ENCODE measurements at regions not wholly inside any gene's neighbourhood (a gene's known extent, or its start where the extent isn't known, plus 50 kb on each side); places are given as distances from the start of the nearest gene placed in this dataset.

GRCh38 chr22:48171271-48171691, 1408.8 kb downstream of the TBC1D22A start:
- no peak for TF ChIP-seq PATZ1 (CRISPR knock-in tag; IDR thresholded peaks at IDR 0.05; ENCODE audit: borderline replicate concordance)
- TF ChIP-seq BACH2 (CRISPR knock-in tag; IDR thresholded peaks at IDR 0.05; ENCODE audit: borderline replicate concordance) = no peak
- TF ChIP-seq TCF4 (CRISPR knock-in tag; IDR thresholded peaks at IDR 0.05; ENCODE audit: borderline replicate concordance) = no peak
- no peak for TF ChIP-seq CSDC2 (CRISPR knock-in tag; IDR thresholded peaks at IDR 0.05)
- TF ChIP-seq GLIS3 (CRISPR knock-in tag; IDR thresholded peaks at IDR 0.05) = no peak
- no peak for TF ChIP-seq ZFP3 (CRISPR knock-in tag; IDR thresholded peaks at IDR 0.05)
- no peak for TF ChIP-seq RARB (CRISPR knock-in tag; IDR thresholded peaks at IDR 0.05)
- no peak for TF ChIP-seq ZFP30 (CRISPR knock-in tag; IDR thresholded peaks at IDR 0.05)
- TF ChIP-seq ARNTL (CRISPR knock-in tag; IDR thresholded peaks at IDR 0.05; ENCODE audit: borderline replicate concordance, low read depth) = no peak
- no peak for TF ChIP-seq TOX (CRISPR knock-in tag; IDR thresholded peaks at IDR 0.05; ENCODE audit: borderline replicate concordance)
- no peak for TF ChIP-seq ESRRG (CRISPR knock-in tag; IDR thresholded peaks at IDR 0.05)
- TF ChIP-seq PPARA (CRISPR knock-in tag; IDR thresholded peaks at IDR 0.05; ENCODE audit: borderline replicate concordance) = no peak
- TF ChIP-seq CREB5 (CRISPR knock-in tag; IDR thresholded peaks at IDR 0.05; ENCODE audit: low read depth) = no peak
- no peak for TF ChIP-seq POU6F1 (CRISPR knock-in tag; IDR thresholded peaks at IDR 0.05; ENCODE audit: borderline replicate concordance, low read depth)

All from SK-N-SH treated with all-trans-retinoic acid at 6 μM for 48 hours (cell line).